HG03060 (cell line): ENCODE measurements at regions not wholly inside any gene's neighbourhood (a gene's known extent, or its start where the extent isn't known, plus 50 kb on each side); places are given as distances from the start of the nearest gene placed in this dataset.

Source experiments
- ATAC-seq: cut with Tn5 transposase; IDR thresholded peaks from one replicate; pipeline ENCODE4 v1.9.1; 2021; ENCODE audit warnings: low read depth, moderate number of reproducible peaks; ENCODE audit not compliant: unreplicated experiment

- ATAC-seq: peak; percentile 76
These were observed 170.3 kb upstream of the RAD23B start for GRCh38 chr9:107112707-107113243.

- no peak for ATAC-seq
These were observed 164.0 kb upstream of the RAD23B start for GRCh38 chr9:107118863-107119624.

- no peak for ATAC-seq
These were observed 163.3 kb upstream of the RAD23B start for GRCh38 chr9:107119735-107120134.

- no peak for ATAC-seq
These were observed 159.7 kb upstream of the RAD23B start for GRCh38 chr9:107123389-107123788.

- ATAC-seq: no peak
These were observed 155.5 kb upstream of the RAD23B start for GRCh38 chr9:107127608-107128007.

- ATAC-seq: no peak
These were observed 151.8 kb upstream of the RAD23B start for GRCh38 chr9:107131108-107131799.

DNA sequence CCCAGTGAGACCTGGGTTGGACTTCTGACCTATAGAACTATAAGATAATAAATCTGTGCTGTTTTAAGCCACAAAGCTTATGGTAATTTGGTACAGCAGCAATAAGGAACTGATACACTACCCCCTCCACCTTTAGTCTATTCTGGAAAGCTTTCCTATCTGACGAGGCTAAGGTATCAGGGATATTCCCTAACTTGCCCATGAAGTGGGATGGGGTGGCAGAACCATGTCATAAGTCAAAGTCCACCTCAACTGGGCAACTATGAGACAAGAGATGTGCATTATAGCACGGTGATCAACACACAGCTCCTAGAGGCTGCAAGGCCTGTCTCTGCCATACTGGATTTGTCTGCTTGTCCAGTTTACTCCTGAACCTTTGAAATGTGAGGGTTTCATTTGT, 146.8 kb upstream of the RAD23B start:
- no peak for ATAC-seq

GRCh38 chr9:107137495-107138202, 145.4 kb upstream of the RAD23B start:
- no peak for ATAC-seq

DNA sequence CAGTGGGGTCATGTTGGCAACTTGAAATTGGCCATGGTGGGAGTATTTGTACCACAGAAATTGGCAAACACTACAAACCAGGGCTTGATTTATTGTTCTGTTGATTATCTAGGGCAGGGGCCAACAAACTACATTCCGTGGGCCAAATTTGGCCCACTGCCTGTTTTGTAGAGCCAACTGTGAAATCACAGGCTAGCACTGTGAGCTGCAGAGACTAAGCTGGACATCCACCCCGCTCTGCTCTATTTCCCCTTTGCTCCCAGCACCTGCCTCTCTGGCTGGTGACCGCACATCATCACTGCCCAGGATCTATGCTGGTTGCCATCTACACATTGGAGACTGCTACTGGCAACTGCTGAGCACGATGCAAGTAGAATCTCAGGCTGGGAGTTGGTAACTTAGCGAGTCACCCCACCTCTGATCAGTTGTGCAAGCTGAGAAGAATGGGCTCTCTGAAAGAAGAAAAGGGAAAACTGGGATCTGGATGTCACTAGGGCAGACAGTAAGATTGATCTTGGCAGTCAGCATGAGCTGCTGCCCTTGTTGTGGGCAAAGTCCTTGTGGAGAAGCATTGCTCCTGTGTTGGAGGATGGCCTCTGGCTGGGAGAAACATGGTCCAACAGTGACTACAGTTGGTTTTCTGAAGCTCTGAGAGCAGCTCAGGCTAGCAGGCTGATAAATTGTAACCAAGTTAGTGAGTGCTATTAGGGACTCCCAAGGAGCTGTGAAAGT, 144.7 kb upstream of the RAD23B start:
- ATAC-seq: no peak

GRCh38 chr9:107141967-107142366, 141.1 kb upstream of the RAD23B start:
- no peak for ATAC-seq

- no peak for ATAC-seq
These were observed 140.6 kb upstream of the RAD23B start for GRCh38 chr9:107142430-107142829.

GRCh38 chr9:107142896-107143603, 140.0 kb upstream of the RAD23B start:
- ATAC-seq: no peak

GRCh38 chr9:107144475-107144874, 138.6 kb upstream of the RAD23B start:
- no peak for ATAC-seq

DNA sequence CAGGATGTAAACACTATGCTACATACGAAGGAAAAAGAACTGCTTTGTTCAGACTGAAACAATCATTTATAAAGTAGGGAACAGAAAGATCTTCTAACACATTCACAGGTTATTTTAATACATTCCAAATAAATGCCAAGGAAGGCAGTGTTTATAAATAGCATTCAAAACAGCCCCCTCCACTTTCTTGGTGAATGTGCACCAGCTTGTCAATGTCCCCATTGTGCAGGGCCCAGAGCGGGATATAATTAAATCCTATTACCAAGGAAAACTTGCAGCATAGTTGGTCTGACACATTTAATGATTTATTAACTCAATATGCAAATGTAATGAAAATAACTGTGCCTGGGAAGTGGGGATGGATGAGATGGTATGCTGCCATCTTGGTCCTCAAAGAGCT, 135.9 kb upstream of the RAD23B start:
- no peak for ATAC-seq

- no peak for ATAC-seq
These were observed 134.9 kb upstream of the RAD23B start for GRCh38 chr9:107148216-107148615.

DNA sequence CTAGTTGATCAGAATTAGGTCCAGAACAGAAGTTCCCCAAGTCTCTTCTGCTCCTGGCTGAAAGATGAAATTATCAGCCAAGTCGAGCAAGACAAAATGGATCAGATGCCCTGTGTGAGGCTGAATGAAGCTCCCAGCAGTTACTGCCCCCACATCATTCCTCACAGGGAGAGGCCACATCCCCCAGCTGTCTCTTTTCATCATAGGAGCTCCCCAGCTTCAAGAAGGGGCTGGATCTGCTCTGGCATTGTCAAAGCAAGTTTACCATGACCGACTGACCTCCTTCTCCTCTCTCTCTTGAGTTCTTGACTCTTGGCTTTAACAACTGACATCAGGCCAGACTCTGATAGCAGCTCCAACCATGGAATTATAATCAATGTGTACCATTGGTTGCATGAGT, 133.3 kb upstream of the RAD23B start:
- no peak for ATAC-seq

DNA sequence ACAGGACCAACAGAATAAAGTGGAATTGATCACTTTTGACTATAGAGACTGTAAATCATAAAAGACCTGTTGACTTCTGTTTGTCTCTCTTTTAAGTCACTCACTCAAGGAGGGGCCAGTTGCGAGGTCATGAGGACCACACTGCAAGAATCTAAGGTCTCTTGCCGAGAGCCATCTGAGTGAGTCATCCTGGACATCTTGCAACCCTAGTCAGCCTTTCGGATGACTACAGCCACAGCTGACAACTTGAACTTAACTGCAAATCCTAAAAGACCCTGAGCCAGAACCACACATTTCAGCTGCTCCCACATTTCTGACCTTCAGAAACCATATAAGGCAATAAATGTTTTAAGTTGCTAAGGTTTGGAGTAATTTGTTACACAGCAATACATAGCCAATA, 129.7 kb upstream of the RAD23B start:
- no peak for ATAC-seq

- no peak for ATAC-seq
These were observed 128.8 kb upstream of the RAD23B start for GRCh38 chr9:107154291-107154690.

- no peak for ATAC-seq
These were observed 128.3 kb upstream of the RAD23B start for GRCh38 chr9:107154766-107155165.

GRCh38 chr9:107155244-107155817, 127.7 kb upstream of the RAD23B start:
- no peak for ATAC-seq
